OCI-LY7 (cell line): ENCODE measurements at regions not wholly inside any gene's neighbourhood (a gene's known extent, or its start where the extent isn't known, plus 50 kb on each side); places are given as distances from the start of the nearest gene placed in this dataset.

Source experiments
- CTCF ChIP-seq: fragments of 200-600 bp; sonication (generic); conservative IDR thresholded peaks from 2 replicates; pipeline ENCODE4 v1.5.1; 2014; ENCODE audit warnings: mild to moderate bottlenecking, antibody characterized with exemption, low read length, moderate library complexity, mixed read lengths
- EZH2phosphoT487 ChIP-seq: fragments of 200-600 bp; sonication (generic); IDR thresholded peaks from 2 replicates; pipeline ENCODE4 v1.6.1; 2018; ENCODE audit warnings: low read depth, borderline replicate concordance, mild to moderate bottlenecking, mixed run types, antibody characterized with exemption, low read length, moderate library complexity, mixed read lengths

GRCh38 chr14:26173581-26174110, 424.2 kb downstream of the NOVA1 start:
- no peak for TF ChIP-seq CTCF
- no peak for TF ChIP-seq EZH2phosphoT487
